ENCODE measurements at regions not wholly inside any gene's neighbourhood (a gene's known extent, or its start where the extent isn't known, plus 50 kb on each side); places are given as distances from the start of the nearest gene placed in this dataset.

DNA sequence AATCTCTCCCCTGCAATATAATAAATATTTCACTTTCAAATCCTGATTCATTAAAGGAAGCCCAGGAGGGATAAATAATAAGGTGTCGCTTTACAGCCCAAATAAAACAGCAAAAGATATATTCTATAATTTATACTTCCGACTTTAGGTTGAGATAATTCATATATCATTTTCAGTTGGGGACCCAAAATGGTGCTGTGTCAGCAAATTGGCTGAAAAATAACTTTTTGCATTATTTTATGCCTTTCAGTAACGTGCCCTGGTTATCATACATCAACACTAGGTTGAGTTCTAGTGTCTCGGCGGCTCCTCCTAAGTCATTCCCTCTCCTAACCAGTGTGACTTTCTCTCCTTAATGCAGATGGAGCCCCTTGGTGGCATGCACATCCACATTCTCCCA is 278.2 kb downstream of the NXPE2 start:
- TF ChIP-seq POLR2A (IDR thresholded peaks at IDR 0.05) (no peak), POLR2AphosphoS5 (IDR thresholded peaks at IDR 0.05) (no peak), EP300 (IDR thresholded peaks at IDR 0.05) (no peak)
- TF ChIP-seq, protein P1, sequence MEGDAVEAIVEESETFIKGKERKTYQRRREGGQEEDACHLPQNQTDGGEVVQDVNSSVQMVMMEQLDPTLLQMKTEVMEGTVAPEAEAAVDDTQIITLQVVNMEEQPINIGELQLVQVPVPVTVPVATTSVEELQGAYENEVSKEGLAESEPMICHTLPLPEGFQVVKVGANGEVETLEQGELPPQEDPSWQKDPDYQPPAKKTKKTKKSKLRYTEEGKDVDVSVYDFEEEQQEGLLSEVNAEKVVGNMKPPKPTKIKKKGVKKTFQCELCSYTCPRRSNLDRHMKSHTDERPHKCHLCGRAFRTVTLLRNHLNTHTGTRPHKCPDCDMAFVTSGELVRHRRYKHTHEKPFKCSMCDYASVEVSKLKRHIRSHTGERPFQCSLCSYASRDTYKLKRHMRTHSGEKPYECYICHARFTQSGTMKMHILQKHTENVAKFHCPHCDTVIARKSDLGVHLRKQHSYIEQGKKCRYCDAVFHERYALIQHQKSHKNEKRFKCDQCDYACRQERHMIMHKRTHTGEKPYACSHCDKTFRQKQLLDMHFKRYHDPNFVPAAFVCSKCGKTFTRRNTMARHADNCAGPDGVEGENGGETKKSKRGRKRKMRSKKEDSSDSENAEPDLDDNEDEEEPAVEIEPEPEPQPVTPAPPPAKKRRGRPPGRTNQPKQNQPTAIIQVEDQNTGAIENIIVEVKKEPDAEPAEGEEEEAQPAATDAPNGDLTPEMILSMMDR (IDR thresholded peaks at IDR 0.05): no peak
